ENCODE measurements at regions not wholly inside any gene's neighbourhood (a gene's known extent, or its start where the extent isn't known, plus 50 kb on each side); places are given as distances from the start of the nearest gene placed in this dataset.

- DNase-seq (ENCODE audit: extremely low read depth, low read depth) = no peak
- TF ChIP-seq, protein P1, sequence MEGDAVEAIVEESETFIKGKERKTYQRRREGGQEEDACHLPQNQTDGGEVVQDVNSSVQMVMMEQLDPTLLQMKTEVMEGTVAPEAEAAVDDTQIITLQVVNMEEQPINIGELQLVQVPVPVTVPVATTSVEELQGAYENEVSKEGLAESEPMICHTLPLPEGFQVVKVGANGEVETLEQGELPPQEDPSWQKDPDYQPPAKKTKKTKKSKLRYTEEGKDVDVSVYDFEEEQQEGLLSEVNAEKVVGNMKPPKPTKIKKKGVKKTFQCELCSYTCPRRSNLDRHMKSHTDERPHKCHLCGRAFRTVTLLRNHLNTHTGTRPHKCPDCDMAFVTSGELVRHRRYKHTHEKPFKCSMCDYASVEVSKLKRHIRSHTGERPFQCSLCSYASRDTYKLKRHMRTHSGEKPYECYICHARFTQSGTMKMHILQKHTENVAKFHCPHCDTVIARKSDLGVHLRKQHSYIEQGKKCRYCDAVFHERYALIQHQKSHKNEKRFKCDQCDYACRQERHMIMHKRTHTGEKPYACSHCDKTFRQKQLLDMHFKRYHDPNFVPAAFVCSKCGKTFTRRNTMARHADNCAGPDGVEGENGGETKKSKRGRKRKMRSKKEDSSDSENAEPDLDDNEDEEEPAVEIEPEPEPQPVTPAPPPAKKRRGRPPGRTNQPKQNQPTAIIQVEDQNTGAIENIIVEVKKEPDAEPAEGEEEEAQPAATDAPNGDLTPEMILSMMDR (IDR thresholded peaks at IDR 0.05; ENCODE audit: low read depth, low read length) = no peak
These were observed 211.9 kb downstream of the TBX5 start for GRCh38 chr12:114194066-114194465.

DNA sequence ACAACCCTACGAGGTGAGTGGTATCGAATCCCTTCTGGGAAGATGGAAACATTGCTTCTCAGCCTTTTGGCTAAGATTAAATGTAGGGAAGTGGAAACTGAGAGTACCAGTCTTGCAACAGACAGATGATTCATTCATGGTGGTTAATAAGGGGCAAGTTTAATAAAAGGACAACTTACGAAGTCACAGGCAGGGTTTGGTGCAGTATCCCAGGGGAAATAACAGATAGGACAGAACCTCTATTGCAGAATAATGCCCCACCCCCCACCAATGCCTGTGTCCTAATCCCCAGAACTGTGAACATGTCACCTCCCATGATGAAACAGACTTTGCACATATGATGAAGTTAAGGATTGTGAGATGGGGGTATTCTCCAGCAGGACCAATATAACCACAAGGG lies 212.5 kb downstream of the TBX5 start:
- no peak for DNase-seq (ENCODE audit: extremely low read depth, low read depth)
- TF ChIP-seq, protein P1 (IDR thresholded peaks at IDR 0.05; ENCODE audit: low read depth, low read length) = no peak

DNA sequence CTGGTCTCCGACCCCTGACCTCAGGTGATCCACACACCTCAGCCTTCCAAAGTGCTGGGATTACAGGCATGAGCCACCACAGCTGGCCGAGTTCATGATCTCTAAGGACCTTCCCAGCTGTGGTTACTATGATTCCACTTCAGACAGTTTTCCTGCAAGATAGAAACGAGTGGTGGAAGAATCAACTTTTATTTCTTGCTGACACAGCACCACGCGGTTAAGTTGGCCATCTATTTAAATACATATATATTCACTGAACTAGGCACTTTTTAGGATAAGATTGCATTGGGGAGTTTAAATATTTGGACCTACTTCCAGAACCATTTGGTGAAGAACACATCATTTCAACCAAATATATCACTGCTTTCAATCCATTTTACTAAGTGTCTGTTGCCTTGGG lies 213.4 kb downstream of the TBX5 start:
- no peak for DNase-seq (ENCODE audit: extremely low read depth, low read depth)
- TF ChIP-seq, protein P1 (IDR thresholded peaks at IDR 0.05; ENCODE audit: low read depth, low read length) = no peak

- TF ChIP-seq, protein P1 (IDR thresholded peaks at IDR 0.05; ENCODE audit: low read depth, low read length) = no peak
- DNase-seq (ENCODE audit: extremely low read depth, low read depth) = no peak
These were observed 213.9 kb downstream of the TBX5 start for GRCh38 chr12:114192013-114192412.

GRCh38 chr12:114191581-114191980 lies 214.4 kb downstream of the TBX5 start:
- TF ChIP-seq, protein P1 (IDR thresholded peaks at IDR 0.05; ENCODE audit: low read depth, low read length) = no peak
- no peak for DNase-seq (ENCODE audit: extremely low read depth, low read depth)

DNA sequence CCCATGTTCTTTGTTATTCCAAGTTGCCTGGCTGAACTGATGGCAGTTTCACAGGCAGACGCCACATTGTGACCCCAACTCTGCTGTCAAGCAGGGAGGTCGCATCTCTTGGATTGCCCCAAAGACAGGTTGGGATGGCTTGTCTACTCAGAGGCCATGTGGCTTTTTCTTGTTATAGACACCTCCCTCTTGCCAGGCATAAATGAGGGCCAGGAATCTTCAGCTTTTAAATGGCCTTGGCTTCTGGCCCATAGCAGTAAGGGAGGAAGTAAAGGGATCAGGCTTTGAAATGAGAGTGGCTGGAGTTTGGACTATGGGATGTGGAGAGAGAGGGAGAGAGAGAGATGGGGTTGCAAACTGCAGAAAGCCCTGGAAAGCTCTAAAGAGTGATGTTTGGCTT lies 215.0 kb downstream of the TBX5 start:
- TF ChIP-seq, protein P1 (IDR thresholded peaks at IDR 0.05; ENCODE audit: low read depth, low read length) = no peak
- no peak for DNase-seq (ENCODE audit: extremely low read depth, low read depth)

DNA sequence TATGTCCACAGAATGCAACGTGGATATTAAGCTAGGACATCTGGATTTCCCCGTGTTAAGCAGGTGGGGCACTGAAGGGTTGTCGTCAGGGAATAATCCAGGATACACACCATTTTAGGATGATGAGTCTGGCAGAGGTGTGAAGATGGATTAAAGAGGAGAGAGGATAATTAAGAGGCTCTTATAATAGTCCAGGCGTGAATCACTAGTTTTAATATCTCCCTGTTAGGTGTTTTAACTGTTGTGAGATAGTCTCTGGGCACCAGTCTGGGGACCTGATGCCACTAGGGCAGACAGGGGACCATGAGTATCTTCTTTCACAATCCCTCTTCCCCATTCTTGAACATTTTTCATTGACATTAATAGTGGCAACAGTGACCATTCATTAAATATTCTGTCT lies 216.7 kb downstream of the TBX5 start:
- TF ChIP-seq, protein P1 (IDR thresholded peaks at IDR 0.05; ENCODE audit: low read depth, low read length) = no peak
- no peak for DNase-seq (ENCODE audit: extremely low read depth, low read depth)
